ENCODE measurements at regions not wholly inside any gene's neighbourhood (a gene's known extent, or its start where the extent isn't known, plus 50 kb on each side); places are given as distances from the start of the nearest gene placed in this dataset.
A peak's percentile ranks its signal among the peaks of the same experiment; 100 is the strongest.

GRCh38 chr12:42762395-42762925 is 172.9 kb upstream of the PRICKLE1 start:
- no peak for DNase-seq (ENCODE audit: low read depth)
- no peak for TF ChIP-seq CTCF (conservative IDR thresholded peaks at IDR 0.05; ENCODE audit: control insufficient read depth, insufficient read depth, low read depth, low read length)
- no peak overlapping the region for H3K4me3 ChIP-seq (ENCODE audit: control insufficient read depth, low read depth, low read length)

GRCh38 chr12:42761601-42762350 is 172.2 kb upstream of the PRICKLE1 start:
- TF ChIP-seq CTCF (conservative IDR thresholded peaks at IDR 0.05; ENCODE audit: control insufficient read depth, insufficient read depth, low read depth, low read length) = no peak
- DNase-seq (ENCODE audit: low read depth) = peak; percentile 47
- H3K4me3 ChIP-seq (ENCODE audit: control insufficient read depth, low read depth, low read length) = no peak overlapping the region

GRCh38 chr12:42761086-42761485 is 171.5 kb upstream of the PRICKLE1 start:
- TF ChIP-seq CTCF (conservative IDR thresholded peaks at IDR 0.05; ENCODE audit: control insufficient read depth, insufficient read depth, low read depth, low read length) = no peak
- H3K4me3 ChIP-seq (ENCODE audit: control insufficient read depth, low read depth, low read length) = no peak overlapping the region
- peak; percentile 31 for DNase-seq (ENCODE audit: low read depth)

- no peak for TF ChIP-seq CTCF (conservative IDR thresholded peaks at IDR 0.05; ENCODE audit: control insufficient read depth, insufficient read depth, low read depth, low read length)
- peak; percentile 36 for DNase-seq (ENCODE audit: low read depth)
- H3K4me3 ChIP-seq (ENCODE audit: control insufficient read depth, low read depth, low read length) = no peak overlapping the region
Measured at GRCh38 chr12:42760550-42760949, 171.0 kb upstream of the PRICKLE1 start.

- no peak overlapping the region for H3K4me3 ChIP-seq (ENCODE audit: control insufficient read depth, low read depth, low read length)
- DNase-seq (ENCODE audit: low read depth) = peak; percentile 89
- no peak for TF ChIP-seq CTCF (conservative IDR thresholded peaks at IDR 0.05; ENCODE audit: control insufficient read depth, insufficient read depth, low read depth, low read length)
Measured at GRCh38 chr12:42759622-42760273, 170.2 kb upstream of the PRICKLE1 start.

GRCh38 chr12:42758806-42759205 is 169.3 kb upstream of the PRICKLE1 start:
- DNase-seq (ENCODE audit: low read depth) = no peak
- H3K4me3 ChIP-seq (ENCODE audit: control insufficient read depth, low read depth, low read length) = no peak overlapping the region
- no peak for TF ChIP-seq CTCF (conservative IDR thresholded peaks at IDR 0.05; ENCODE audit: control insufficient read depth, insufficient read depth, low read depth, low read length)
